HG02981 (cell line): ENCODE measurements at regions not wholly inside any gene's neighbourhood (a gene's known extent, or its start where the extent isn't known, plus 50 kb on each side); places are given as distances from the start of the nearest gene placed in this dataset.
"Not testable (repeated sequence)": the region's sequence is repeated elsewhere in the genome, so short reads cannot be mapped to it uniquely, and the experiment has no call there.

Experiments
- ATAC-seq: cut with Tn5 transposase; IDR thresholded peaks from one replicate; pipeline ENCODE4 v1.9.1; 2021; ENCODE audit warnings: mild to moderate bottlenecking, moderate library complexity; ENCODE audit not compliant: unreplicated experiment

GRCh38 chr18:78422336-78422735, 557.3 kb upstream of the SALL3 start:
- no peak for ATAC-seq

- ATAC-seq = no peak
Observed at GRCh38 chr18:78423811-78424210, 555.8 kb upstream of the SALL3 start.

GRCh38 chr18:78424403-78425018, 555.1 kb upstream of the SALL3 start:
- ATAC-seq = no peak

- ATAC-seq = no peak
Observed at GRCh38 chr18:78425019-78425412, 554.6 kb upstream of the SALL3 start.

GRCh38 chr18:78427081-78427480, 552.5 kb upstream of the SALL3 start:
- no peak for ATAC-seq

- ATAC-seq = no peak
Observed at GRCh38 chr18:78429127-78430108, 550.2 kb upstream of the SALL3 start.

- no peak for ATAC-seq
Observed at GRCh38 chr18:78430131-78430758, 549.4 kb upstream of the SALL3 start.

- no peak for ATAC-seq
Observed at GRCh38 chr18:78431606-78432005, 548.0 kb upstream of the SALL3 start.

- no peak for ATAC-seq
Observed at GRCh38 chr18:78433562-78433961, 546.1 kb upstream of the SALL3 start.

GRCh38 chr18:78436110-78436509, 543.5 kb upstream of the SALL3 start:
- ATAC-seq = no peak

GRCh38 chr18:78438235-78438634, 541.4 kb upstream of the SALL3 start:
- ATAC-seq = not testable (repeated sequence)

GRCh38 chr18:78445880-78446279, 533.7 kb upstream of the SALL3 start:
- no peak for ATAC-seq

GRCh38 chr18:78447211-78447610, 532.4 kb upstream of the SALL3 start:
- no peak for ATAC-seq

GRCh38 chr18:78448106-78448505, 531.5 kb upstream of the SALL3 start:
- ATAC-seq = no peak

- no peak for ATAC-seq
Observed at GRCh38 chr18:78448591-78448990, 531.0 kb upstream of the SALL3 start.

GRCh38 chr18:78454221-78454620, 525.4 kb upstream of the SALL3 start:
- no peak for ATAC-seq

GRCh38 chr18:78455386-78455785, 524.2 kb upstream of the SALL3 start:
- ATAC-seq = no peak

GRCh38 chr18:78457011-78457410, 522.6 kb upstream of the SALL3 start:
- no peak for ATAC-seq

GRCh38 chr18:78457731-78458130, 521.9 kb upstream of the SALL3 start:
- no peak for ATAC-seq

GRCh38 chr18:78458356-78458755, 521.3 kb upstream of the SALL3 start:
- no peak for ATAC-seq

GRCh38 chr18:78459668-78460067, 520.0 kb upstream of the SALL3 start:
- no peak for ATAC-seq

- ATAC-seq = no peak
Observed at GRCh38 chr18:78460558-78460957, 519.1 kb upstream of the SALL3 start.
